ENCODE measurements at regions not wholly inside any gene's neighbourhood (a gene's known extent, or its start where the extent isn't known, plus 50 kb on each side); places are given as distances from the start of the nearest gene placed in this dataset.

GRCh38 chr11:24246715-24247114, 250.1 kb upstream of the LUZP2 start:
- H3K4me3 ChIP-seq, result no peak overlapping the region
- no peak for DNase-seq
- H3K4me1 ChIP-seq (ENCODE audit: low read depth), result no peaks in the 10 kb centered on the region
- intact Hi-C loops (cut with DNase I, micrococcal nuclease), result no loop called here
- TF ChIP-seq CTCF (IDR thresholded peaks at IDR 0.05), result no peak
- H3K9me3 ChIP-seq, result no peaks in the 10 kb centered on the region
- H3K36me3 ChIP-seq (ENCODE audit: low read depth), result no peaks in the 10 kb centered on the region
- no peak for ATAC-seq

- Histone ChIP-seq H3K4me3 (no peak overlapping the region), H3K9me3 (no peaks in the 10 kb centered on the region), H3K4me1 (ENCODE audit: low read depth) (no peaks in the 10 kb centered on the region), H3K36me3 (ENCODE audit: low read depth) (no peaks in the 10 kb centered on the region)
- intact Hi-C loops (cut with DNase I, micrococcal nuclease), result no loop called here
- TF ChIP-seq CTCF (IDR thresholded peaks at IDR 0.05), result no peak
- DNase-seq (no peak), ATAC-seq (no peak)
Measured at GRCh38 chr11:24247846-24248245, 249.0 kb upstream of the LUZP2 start.

GRCh38 chr11:24249921-24250320, 246.9 kb upstream of the LUZP2 start:
- no peaks in the 10 kb centered on the region for H3K36me3 ChIP-seq (ENCODE audit: low read depth)
- no peaks in the 10 kb centered on the region for H3K9me3 ChIP-seq
- no peaks in the 10 kb centered on the region for H3K4me1 ChIP-seq (ENCODE audit: low read depth)
- intact Hi-C loops (cut with DNase I, micrococcal nuclease), result no loop called here
- ATAC-seq (no peak), DNase-seq (no peak)
- no peak for TF ChIP-seq CTCF (IDR thresholded peaks at IDR 0.05)
- H3K4me3 ChIP-seq, result no peak overlapping the region

- no peaks in the 10 kb centered on the region for H3K4me1 ChIP-seq (ENCODE audit: low read depth)
- H3K4me3 ChIP-seq, result no peak overlapping the region
- H3K36me3 ChIP-seq (ENCODE audit: low read depth), result no peaks in the 10 kb centered on the region
- ATAC-seq, result no peak
- no peaks in the 10 kb centered on the region for H3K9me3 ChIP-seq
- no peak for DNase-seq
- intact Hi-C loops (cut with DNase I, micrococcal nuclease), result no loop called here
- TF ChIP-seq CTCF (IDR thresholded peaks at IDR 0.05), result no peak
Measured at GRCh38 chr11:24253237-24253760, 243.6 kb upstream of the LUZP2 start.

DNA sequence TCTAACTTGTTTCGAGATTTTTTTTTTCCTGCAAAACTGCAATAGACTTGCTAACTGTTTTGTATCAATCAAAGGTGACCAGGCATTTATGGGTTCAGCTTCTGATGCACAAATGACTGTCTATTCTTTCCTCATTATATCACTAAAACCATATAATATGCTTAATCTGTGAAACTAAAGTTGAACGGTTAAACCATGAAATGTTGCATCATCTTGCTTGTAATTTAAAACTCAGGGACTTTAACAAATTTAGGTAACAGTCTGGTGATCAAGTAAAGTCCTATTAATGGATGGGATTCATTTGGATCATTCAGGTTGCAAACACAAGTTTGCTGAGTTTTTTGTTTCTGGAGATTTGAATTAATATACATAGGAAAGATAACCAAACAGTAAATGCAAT, 232.0 kb upstream of the LUZP2 start:
- no peaks in the 10 kb centered on the region for H3K4me1 ChIP-seq (ENCODE audit: low read depth)
- TF ChIP-seq CTCF (IDR thresholded peaks at IDR 0.05), result no peak
- no peak for DNase-seq
- H3K4me3 ChIP-seq, result no peak overlapping the region
- ATAC-seq, result no peak
- no peaks in the 10 kb centered on the region for H3K36me3 ChIP-seq (ENCODE audit: low read depth)
- peaks cover 2% of the 10 kb centered on the region for H3K9me3 ChIP-seq
- intact Hi-C loops (cut with DNase I, micrococcal nuclease), result no loop called here

DNA sequence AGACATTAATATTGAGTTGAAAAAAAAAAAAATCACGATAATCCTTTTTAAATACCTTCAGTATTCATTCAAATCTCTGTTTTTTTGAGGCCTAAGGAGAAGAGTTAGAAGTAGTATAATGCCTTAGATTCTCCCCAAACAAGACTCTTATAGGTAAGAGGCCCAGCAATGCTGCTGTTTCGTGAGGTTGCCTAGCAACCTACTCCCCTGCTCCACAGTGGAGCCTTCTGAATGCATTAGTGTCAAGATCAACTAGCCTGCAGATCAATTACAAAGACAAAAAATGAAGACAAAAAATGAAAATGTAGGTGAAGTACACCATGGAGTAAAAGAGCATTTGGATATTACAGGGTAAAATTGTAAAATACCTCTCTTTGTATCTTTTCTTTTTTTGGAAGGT, 229.8 kb upstream of the LUZP2 start:
- DNase-seq (no peak), ATAC-seq (no peak)
- no peak for TF ChIP-seq CTCF (IDR thresholded peaks at IDR 0.05)
- Histone ChIP-seq H3K9me3 (peaks cover 2% of the 10 kb centered on the region), H3K4me3 (no peak overlapping the region), H3K4me1 (ENCODE audit: low read depth) (no peaks in the 10 kb centered on the region), H3K36me3 (ENCODE audit: low read depth) (no peaks in the 10 kb centered on the region)
- intact Hi-C loops (cut with DNase I, micrococcal nuclease), result no loop called here
